ENCODE measurements at regions not wholly inside any gene's neighbourhood (a gene's known extent, or its start where the extent isn't known, plus 50 kb on each side); places are given as distances from the start of the nearest gene placed in this dataset.

DNA sequence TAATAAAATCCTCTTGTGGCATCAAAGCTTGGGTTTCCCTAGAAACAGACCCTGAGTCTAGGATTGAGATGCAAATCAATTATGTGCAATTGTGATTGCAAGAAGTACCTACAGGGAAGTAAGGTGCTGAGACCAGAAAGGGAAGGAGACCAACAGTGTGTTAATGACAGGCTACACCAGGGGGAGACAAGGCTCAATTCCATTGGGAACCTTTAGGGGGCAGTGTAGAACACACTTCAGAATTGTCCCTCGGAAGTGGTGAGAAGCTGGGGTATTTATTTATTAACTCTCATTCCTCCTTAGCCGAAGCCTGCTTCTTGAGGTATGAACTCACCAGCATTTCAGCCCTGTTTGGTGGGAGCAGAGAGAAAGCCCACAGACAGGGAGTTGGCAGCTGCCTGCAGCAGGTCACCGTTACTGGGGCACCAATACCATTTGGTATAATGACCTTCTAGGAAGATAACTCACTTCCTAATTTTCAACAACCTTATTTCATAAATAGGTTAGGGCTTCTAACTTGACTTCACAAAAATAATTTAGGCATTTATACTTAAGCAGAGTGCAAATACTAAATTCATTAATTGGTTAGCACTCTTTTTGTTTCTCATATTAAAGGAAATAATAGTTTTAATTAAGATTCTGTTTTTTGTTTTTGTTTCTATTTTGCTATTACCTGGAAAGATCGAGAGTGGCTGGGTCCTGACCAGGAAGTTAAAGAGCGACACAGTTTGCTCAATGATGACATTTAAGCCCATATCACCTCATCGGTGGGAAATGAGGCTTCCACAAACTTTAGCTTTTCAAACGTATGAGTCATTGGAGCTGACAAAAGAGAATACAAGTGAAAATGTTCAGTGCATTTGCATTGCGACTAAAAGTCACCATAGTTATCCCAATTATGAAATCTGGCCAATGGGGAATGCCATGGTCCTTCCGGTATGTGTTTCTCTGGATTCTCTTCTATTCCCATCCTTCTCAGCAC lies 94.8 kb downstream of the BTBD3 start:
- TF ChIP-seq CTCF (IDR thresholded peaks at IDR 0.05; ENCODE audit: low read depth, low read length) = peak; percentile 98
- H3K4me3 ChIP-seq (ENCODE audit: low read depth, low read length) = no peak overlapping the region

- TF ChIP-seq CTCF (IDR thresholded peaks at IDR 0.05; ENCODE audit: low read depth, low read length) = no peak
- no peak overlapping the region for H3K4me3 ChIP-seq (ENCODE audit: low read depth, low read length)
Observed at GRCh38 chr20:12014276-12014675, 96.6 kb downstream of the BTBD3 start.

DNA sequence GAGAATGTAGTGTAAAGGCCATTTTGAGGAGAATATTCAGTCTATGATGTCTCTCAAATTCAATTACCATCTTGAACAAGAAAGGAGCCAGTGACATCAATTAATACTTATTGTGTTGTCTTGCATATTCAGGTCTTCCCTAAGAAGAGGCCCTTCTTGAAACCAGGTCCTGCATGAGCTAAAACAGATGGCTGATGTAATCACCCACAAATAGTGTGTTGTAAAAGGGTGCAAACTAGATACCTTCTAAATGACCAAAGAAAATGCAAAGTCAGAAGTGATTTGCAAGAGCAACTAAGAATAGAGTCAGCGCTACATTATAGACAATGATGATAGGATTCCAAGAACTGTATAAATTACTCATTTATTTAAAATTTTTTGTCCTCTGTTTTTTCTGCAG lies 97.0 kb downstream of the BTBD3 start:
- TF ChIP-seq CTCF (IDR thresholded peaks at IDR 0.05; ENCODE audit: low read depth, low read length) = no peak
- no peak overlapping the region for H3K4me3 ChIP-seq (ENCODE audit: low read depth, low read length)

DNA sequence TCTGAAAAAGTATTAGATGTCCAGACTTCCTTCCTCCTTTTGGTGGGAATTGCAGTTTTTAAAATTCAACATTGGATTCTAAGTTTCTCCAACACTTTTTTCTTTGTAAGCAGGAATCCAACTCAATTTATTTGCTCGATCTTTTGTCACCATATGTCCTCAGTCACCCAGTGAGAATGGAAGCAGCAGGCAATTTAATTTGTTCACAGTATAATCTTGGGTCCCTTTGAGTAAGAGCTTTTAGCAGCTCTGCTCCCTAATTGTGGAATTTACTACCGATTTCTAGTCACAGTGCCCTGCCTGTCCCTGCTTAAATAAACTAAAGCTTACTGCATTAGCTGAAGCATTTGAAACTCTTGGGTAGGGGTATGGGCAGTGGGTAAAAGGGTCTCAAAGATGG lies 98.6 kb downstream of the BTBD3 start:
- H3K4me3 ChIP-seq (ENCODE audit: low read depth, low read length) = no peak overlapping the region
- no peak for TF ChIP-seq CTCF (IDR thresholded peaks at IDR 0.05; ENCODE audit: low read depth, low read length)

DNA sequence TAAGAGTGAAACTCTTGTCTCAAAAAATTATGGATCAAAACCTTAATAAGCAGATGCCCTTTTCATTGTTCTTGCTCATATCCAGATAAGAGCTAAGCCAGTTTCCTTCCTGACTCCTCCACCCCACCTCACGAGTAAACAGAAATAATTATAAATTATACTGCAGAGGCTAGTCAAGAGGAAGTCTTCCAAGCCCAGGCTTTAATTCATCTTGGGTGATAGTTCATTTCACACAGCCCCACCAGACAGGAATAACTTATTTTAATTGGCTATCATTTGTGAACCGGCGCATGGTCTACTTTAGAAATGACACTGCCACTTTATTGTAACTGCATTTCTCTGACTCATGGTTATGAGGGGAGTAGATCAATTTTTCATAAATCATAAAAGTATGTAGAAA lies 102.0 kb downstream of the BTBD3 start:
- TF ChIP-seq CTCF (IDR thresholded peaks at IDR 0.05; ENCODE audit: low read depth, low read length) = no peak
- no peak overlapping the region for H3K4me3 ChIP-seq (ENCODE audit: low read depth, low read length)

DNA sequence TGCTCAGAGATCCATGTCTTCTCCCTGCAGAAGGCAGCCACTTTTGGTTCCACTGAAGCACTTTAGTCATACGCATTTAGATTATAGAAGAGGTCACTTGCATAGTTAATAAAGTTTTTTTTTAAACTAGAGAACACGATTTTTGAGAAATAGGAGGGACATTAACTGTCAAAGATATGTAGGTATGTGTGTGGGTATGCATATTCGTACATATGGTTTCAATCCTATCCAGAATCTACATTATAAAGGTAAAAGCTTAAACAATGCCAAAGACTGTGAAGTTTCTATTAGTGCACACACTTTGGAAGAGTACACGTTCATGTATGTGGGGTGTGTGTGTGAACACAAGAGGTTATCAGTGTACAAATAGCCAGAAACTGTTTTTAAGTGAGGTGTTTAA lies 103.2 kb downstream of the BTBD3 start:
- no peak overlapping the region for H3K4me3 ChIP-seq (ENCODE audit: low read depth, low read length)
- no peak for TF ChIP-seq CTCF (IDR thresholded peaks at IDR 0.05; ENCODE audit: low read depth, low read length)

DNA sequence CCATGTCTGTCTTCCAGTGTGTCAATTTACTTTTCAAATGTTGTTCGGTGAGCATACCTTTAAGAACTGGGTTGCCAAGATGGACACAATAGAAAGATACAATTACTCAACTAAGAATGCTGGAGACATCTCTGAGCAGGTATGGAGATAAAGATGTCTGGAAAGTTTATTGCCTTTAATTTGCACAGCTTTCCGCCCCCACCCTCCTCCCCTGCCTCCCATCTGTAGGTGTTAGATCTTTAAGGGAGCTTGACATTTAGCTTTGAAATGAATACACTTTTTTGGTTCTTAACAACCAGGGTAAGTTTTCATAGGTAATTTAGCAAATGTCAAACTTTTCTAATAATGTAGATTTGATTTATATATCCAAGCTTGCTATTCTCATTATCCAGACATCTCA lies 104.4 kb downstream of the BTBD3 start:
- no peak for TF ChIP-seq CTCF (IDR thresholded peaks at IDR 0.05; ENCODE audit: low read depth, low read length)

More for the DNA sequence above, 104.4 kb downstream of the BTBD3 start:
- no peak overlapping the region for H3K4me3 ChIP-seq (ENCODE audit: low read depth, low read length)
